ENCODE measurements at regions not wholly inside any gene's neighbourhood (a gene's known extent, or its start where the extent isn't known, plus 50 kb on each side); places are given as distances from the start of the nearest gene placed in this dataset.

- intact Hi-C loops (cut with micrococcal nuclease) = no loop called here
- CTCF ChIA-PET = no interaction called here
- POLR2A ChIA-PET (ENCODE audit: unreplicated experiment) = no interaction called here
Measured at GRCh38 chr16:6047325-6047724, 949.7 kb upstream of the EEF2KMT start.

More at GRCh38 chr16:6047325-6047724, 949.7 kb upstream of the EEF2KMT start:
- no peak overlapping the region for H2AK9ac ChIP-seq (replicated peaks; ENCODE audit: low read depth, low read length, poor library complexity)
- no peak overlapping the region for H4K8ac ChIP-seq (ENCODE audit: low read depth in 2 of 2, low read length in 2 of 2)
- no CpG with 5 or more reads among the region's 3 CpGs for WGBS, 2 experiments (ENCODE audit: extremely low coverage in 2 of 2, insufficient read length in 1 of 2)
- H3K27me3 ChIP-seq (ENCODE audit: control insufficient read depth, insufficient read depth, low read length) = no peaks in the 10 kb centered on the region
- H3K14ac ChIP-seq (replicated peaks; ENCODE audit: low read depth, low read length) = no peak overlapping the region
- no TSS peak for BruUV-seq (replicated peaks)
- no peak overlapping the region for H3K27ac ChIP-seq (ENCODE audit: insufficient read depth, low read length)
- no peak overlapping the region for H2BK20ac ChIP-seq (ENCODE audit: low read depth, low read length)
- H4K5ac ChIP-seq (ENCODE audit: low read depth, low read length) = no peak overlapping the region
- no peak overlapping the region for H3K56ac ChIP-seq (ENCODE audit: extremely low read depth, insufficient read depth, low read length)
- no peak overlapping the region for H3K4me2 ChIP-seq (ENCODE audit: low read depth, low read length)
- no peak overlapping the region for H3K4ac ChIP-seq (ENCODE audit: low read depth, low read length)
- no peak overlapping the region for H3K9ac ChIP-seq (ENCODE audit: low read depth, low read length)
- TF ChIP-seq MXI1 (IDR thresholded peaks at IDR 0.05; ENCODE audit: borderline replicate concordance, low read depth, low read length) (no peak), CEBPB (IDR thresholded peaks at IDR 0.05; ENCODE audit: low read depth, low read length) (no peak), NFE2L2 (IDR thresholded peaks at IDR 0.05; ENCODE audit: low read depth, low read length) (no peak), RCOR1 (IDR thresholded peaks at IDR 0.05; ENCODE audit: insufficient replicate concordance, low read length) (no peak), MAZ (IDR thresholded peaks at IDR 0.05; ENCODE audit: borderline replicate concordance, low read depth, low read length) (no peak), RAD21 (IDR thresholded peaks at IDR 0.05; ENCODE audit: low read length) (no peak), CHD1 (IDR thresholded peaks at IDR 0.05; ENCODE audit: low read depth, low read length) (no peak), BHLHE40 (IDR thresholded peaks at IDR 0.05; ENCODE audit: low read depth, low read length) (no peak), POLR2A (IDR thresholded peaks at IDR 0.05; ENCODE audit: low read depth, low read length) (no peak), RFX5 (IDR thresholded peaks at IDR 0.05; ENCODE audit: low read depth, low read length) (no peak), MAFK (IDR thresholded peaks at IDR 0.05; ENCODE audit: low read depth, low read length) (no peak), ELK1 (IDR thresholded peaks at IDR 0.05; ENCODE audit: borderline replicate concordance, low read depth, low read length) (no peak), FOS (IDR thresholded peaks at IDR 0.05; ENCODE audit: low read depth, low read length) (no peak), SMC3 (IDR thresholded peaks at IDR 0.05; ENCODE audit: low read depth, low read length) (no peak)
- TF ChIP-seq, protein P1, sequence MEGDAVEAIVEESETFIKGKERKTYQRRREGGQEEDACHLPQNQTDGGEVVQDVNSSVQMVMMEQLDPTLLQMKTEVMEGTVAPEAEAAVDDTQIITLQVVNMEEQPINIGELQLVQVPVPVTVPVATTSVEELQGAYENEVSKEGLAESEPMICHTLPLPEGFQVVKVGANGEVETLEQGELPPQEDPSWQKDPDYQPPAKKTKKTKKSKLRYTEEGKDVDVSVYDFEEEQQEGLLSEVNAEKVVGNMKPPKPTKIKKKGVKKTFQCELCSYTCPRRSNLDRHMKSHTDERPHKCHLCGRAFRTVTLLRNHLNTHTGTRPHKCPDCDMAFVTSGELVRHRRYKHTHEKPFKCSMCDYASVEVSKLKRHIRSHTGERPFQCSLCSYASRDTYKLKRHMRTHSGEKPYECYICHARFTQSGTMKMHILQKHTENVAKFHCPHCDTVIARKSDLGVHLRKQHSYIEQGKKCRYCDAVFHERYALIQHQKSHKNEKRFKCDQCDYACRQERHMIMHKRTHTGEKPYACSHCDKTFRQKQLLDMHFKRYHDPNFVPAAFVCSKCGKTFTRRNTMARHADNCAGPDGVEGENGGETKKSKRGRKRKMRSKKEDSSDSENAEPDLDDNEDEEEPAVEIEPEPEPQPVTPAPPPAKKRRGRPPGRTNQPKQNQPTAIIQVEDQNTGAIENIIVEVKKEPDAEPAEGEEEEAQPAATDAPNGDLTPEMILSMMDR (conservative IDR thresholded peaks at IDR 0.05; ENCODE audit: low read depth, low read length) = no peak
- TF ChIP-seq, protein P2, sequence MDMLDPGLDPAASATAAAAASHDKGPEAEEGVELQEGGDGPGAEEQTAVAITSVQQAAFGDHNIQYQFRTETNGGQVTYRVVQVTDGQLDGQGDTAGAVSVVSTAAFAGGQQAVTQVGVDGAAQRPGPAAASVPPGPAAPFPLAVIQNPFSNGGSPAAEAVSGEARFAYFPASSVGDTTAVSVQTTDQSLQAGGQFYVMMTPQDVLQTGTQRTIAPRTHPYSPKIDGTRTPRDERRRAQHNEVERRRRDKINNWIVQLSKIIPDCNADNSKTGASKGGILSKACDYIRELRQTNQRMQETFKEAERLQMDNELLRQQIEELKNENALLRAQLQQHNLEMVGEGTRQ (IDR thresholded peaks at IDR 0.05; ENCODE audit: low read depth, low read length) = no peak
- H2AFZ ChIP-seq (replicated peaks; ENCODE audit: low read length, poor library complexity) = no peak overlapping the region
- H2BK15ac ChIP-seq (ENCODE audit: low read depth, low read length) = no peak overlapping the region
- H4K20me1 ChIP-seq (ENCODE audit: insufficient read depth, low read length) = no peaks in the 10 kb centered on the region
- in situ Hi-C loops (cut with MboI; ENCODE audit: low sequenced_read_pairs) = no loop called here
- H3K36me3 ChIP-seq (ENCODE audit: control insufficient read depth, insufficient read depth, low read length) = no peaks in the 10 kb centered on the region
- H3K4me3 ChIP-seq (ENCODE audit: insufficient read depth, low read depth, low read length) = no peak overlapping the region
- no peaks in the 10 kb centered on the region for H3K9me1 ChIP-seq (ENCODE audit: insufficient read depth, low read length)
- H2AK5ac ChIP-seq (ENCODE audit: low read depth, low read length) = no peak overlapping the region
- dilution Hi-C loops (cut with HindIII; ENCODE audit: low sequenced_read_pairs, unreplicated experiment) = no loop called here
- H2BK120ac ChIP-seq (ENCODE audit: low read depth, low read length) = no peak overlapping the region
- peaks cover 13% of the 10 kb centered on the region for H3K9me3 ChIP-seq (ENCODE audit: control insufficient read depth, insufficient read depth, low read length)
- no peak for DNase-seq
- H4K91ac ChIP-seq (ENCODE audit: insufficient read depth, low read depth, low read length) = no peak overlapping the region
- no peaks in the 10 kb centered on the region for H3K4me1 ChIP-seq (ENCODE audit: control insufficient read depth, insufficient read depth, low read length)
- no peak overlapping the region for H3K18ac ChIP-seq (ENCODE audit: low read depth, low read length)
- ATAC-seq (ENCODE audit: low read depth) = no peak
- no peaks in the 10 kb centered on the region for H3K79me1 ChIP-seq (ENCODE audit: low read depth in 1 of 2, low read length in 2 of 2)
- no peak overlapping the region for H2BK5ac ChIP-seq (ENCODE audit: low read depth, low read length, poor library complexity, severe bottlenecking)
- no peak overlapping the region for H3K23ac ChIP-seq (ENCODE audit: low read depth, low read length)
